ENCODE measurements at regions not wholly inside any gene's neighbourhood (a gene's known extent, or its start where the extent isn't known, plus 50 kb on each side); places are given as distances from the start of the nearest gene placed in this dataset.

DNA sequence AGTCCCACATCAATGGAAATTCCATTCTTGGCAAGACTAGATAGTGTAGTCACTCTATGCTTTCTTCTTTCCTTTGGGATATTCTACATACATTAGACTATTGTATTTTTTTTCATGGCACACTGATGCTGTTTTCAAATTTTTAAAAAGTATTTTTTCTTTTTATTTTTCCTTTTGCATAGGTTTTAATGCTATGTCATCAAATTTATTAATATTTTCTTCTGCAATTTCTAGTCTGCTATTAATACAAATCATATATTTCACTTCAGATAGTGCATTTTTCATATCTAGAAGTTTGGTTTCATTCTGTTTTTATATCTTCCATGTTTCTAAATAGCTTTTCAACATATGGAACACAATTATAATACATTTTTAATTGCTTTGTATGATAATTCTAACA is 2050.1 kb upstream of the PRR20A start:
- DNase-seq (ENCODE audit: low spot score) = no peak
- CTCF ChIA-PET (ENCODE audit: unreplicated experiment) = no interaction called here
- H3K4me3 ChIP-seq (ENCODE audit: low read depth, low read length, poor library complexity, severe bottlenecking) = no peak overlapping the region
- TF ChIP-seq EZH2phosphoT487 (IDR thresholded peaks at IDR 0.05; ENCODE audit: borderline replicate concordance, low read depth, low read length) = no peak
- TF ChIP-seq, protein P1, sequence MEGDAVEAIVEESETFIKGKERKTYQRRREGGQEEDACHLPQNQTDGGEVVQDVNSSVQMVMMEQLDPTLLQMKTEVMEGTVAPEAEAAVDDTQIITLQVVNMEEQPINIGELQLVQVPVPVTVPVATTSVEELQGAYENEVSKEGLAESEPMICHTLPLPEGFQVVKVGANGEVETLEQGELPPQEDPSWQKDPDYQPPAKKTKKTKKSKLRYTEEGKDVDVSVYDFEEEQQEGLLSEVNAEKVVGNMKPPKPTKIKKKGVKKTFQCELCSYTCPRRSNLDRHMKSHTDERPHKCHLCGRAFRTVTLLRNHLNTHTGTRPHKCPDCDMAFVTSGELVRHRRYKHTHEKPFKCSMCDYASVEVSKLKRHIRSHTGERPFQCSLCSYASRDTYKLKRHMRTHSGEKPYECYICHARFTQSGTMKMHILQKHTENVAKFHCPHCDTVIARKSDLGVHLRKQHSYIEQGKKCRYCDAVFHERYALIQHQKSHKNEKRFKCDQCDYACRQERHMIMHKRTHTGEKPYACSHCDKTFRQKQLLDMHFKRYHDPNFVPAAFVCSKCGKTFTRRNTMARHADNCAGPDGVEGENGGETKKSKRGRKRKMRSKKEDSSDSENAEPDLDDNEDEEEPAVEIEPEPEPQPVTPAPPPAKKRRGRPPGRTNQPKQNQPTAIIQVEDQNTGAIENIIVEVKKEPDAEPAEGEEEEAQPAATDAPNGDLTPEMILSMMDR (conservative IDR thresholded peaks at IDR 0.05; ENCODE audit: low read length) = no peak
- H2AFZ ChIP-seq (ENCODE audit: low read length) = no peak overlapping the region
- H3K36me3 ChIP-seq (ENCODE audit: insufficient read depth, low read length) = no peaks in the 10 kb centered on the region
- H3K9me3 ChIP-seq (ENCODE audit: low read length) = peaks cover 2% of the 10 kb centered on the region; the same call in 1 of the 2 replicates
- H3K79me2 ChIP-seq (ENCODE audit: insufficient read depth, low read depth, low read length) = no peaks in the 10 kb centered on the region
- intact Hi-C loops (cut with micrococcal nuclease; ENCODE audit: unreplicated experiment) = no loop called here
- no peak overlapping the region for H3K4me2 ChIP-seq (ENCODE audit: low read length)
- POLR2A ChIA-PET = no interaction called here
- no peaks in the 10 kb centered on the region for H3K4me1 ChIP-seq (ENCODE audit: insufficient read depth, low read length, poor library complexity, severe bottlenecking)
- no peaks in the 10 kb centered on the region for H3K9me2 ChIP-seq (ENCODE audit: insufficient read depth, low read length)
- no peak overlapping the region for H3K27ac ChIP-seq (ENCODE audit: low read depth, low read length, poor library complexity, severe bottlenecking)
- H4K20me1 ChIP-seq (ENCODE audit: insufficient read depth, low read length) = no peaks in the 10 kb centered on the region
- no TSS peak for BruUV-seq (replicated peaks)

DNA sequence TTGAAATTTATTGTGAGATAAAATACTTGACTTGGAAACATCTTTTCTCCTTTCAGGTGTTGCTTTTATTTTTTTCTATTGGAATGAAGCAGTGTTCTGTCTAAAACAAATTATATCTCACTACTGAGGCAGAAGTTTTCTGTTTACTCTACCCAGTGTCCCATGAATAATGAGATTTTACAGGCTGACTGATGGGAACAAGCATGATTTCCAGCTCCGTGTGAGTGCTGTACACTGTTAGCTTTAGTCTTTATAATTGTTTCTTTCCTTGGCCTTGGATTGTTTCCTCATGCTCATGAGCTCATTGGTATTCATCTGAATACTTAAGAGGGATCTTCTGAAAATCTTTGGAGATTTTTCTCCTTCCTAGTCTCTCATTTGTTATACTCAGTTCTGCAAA is 2049.5 kb upstream of the PRR20A start:
- no peaks in the 10 kb centered on the region for H4K20me1 ChIP-seq (ENCODE audit: insufficient read depth, low read length)
- TF ChIP-seq, protein P1 (conservative IDR thresholded peaks at IDR 0.05; ENCODE audit: low read length) = no peak
- no peak for TF ChIP-seq EZH2phosphoT487 (IDR thresholded peaks at IDR 0.05; ENCODE audit: borderline replicate concordance, low read depth, low read length)
- DNase-seq (ENCODE audit: low spot score) = no peak
- no peaks in the 10 kb centered on the region for H3K4me1 ChIP-seq (ENCODE audit: insufficient read depth, low read length, poor library complexity, severe bottlenecking)
- no peaks in the 10 kb centered on the region for H3K36me3 ChIP-seq (ENCODE audit: insufficient read depth, low read length)
- no peak overlapping the region for H3K4me3 ChIP-seq (ENCODE audit: low read depth, low read length, poor library complexity, severe bottlenecking)
- H2AFZ ChIP-seq (ENCODE audit: low read length) = no peak overlapping the region
- intact Hi-C loops (cut with micrococcal nuclease; ENCODE audit: unreplicated experiment) = no loop called here
- ChIA-PET CTCF (ENCODE audit: unreplicated experiment) (no interaction called here), POLR2A (no interaction called here)
- no peaks in the 10 kb centered on the region for H3K9me2 ChIP-seq (ENCODE audit: insufficient read depth, low read length)
- no TSS peak for BruUV-seq (replicated peaks)
- no peak overlapping the region for H3K27ac ChIP-seq (ENCODE audit: low read depth, low read length, poor library complexity, severe bottlenecking)
- H3K79me2 ChIP-seq (ENCODE audit: insufficient read depth, low read depth, low read length) = no peaks in the 10 kb centered on the region
- H3K4me2 ChIP-seq (ENCODE audit: low read length) = no peak overlapping the region
- peaks cover 2% of the 10 kb centered on the region; the same call in 1 of the 2 replicates for H3K9me3 ChIP-seq (ENCODE audit: low read length)

DNA sequence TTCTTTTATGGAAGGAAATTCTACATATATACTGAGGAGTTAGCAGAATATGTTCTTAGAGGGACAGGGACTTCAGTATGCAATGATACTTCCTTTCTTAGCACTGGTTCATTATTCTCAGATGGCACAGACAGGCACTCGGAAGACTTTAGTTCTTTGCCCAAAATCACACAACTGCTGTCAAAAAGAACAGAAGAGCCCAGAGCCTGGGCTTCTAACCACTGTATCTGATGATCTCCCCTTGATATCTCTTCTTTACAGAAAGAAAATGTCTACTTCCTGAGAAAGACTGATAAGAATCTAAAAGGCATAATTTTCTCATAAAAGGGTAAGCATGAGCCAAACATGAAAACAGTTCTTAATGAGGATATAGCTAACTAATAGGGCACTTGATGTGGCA is 2034.2 kb upstream of the PRR20A start:
- no peak for DNase-seq (ENCODE audit: low spot score)
- H2AFZ ChIP-seq (ENCODE audit: low read length) = no peak overlapping the region
- no peak overlapping the region for H3K4me3 ChIP-seq (ENCODE audit: low read depth, low read length, poor library complexity, severe bottlenecking)
- H3K27ac ChIP-seq (ENCODE audit: low read depth, low read length, poor library complexity, severe bottlenecking) = no peak overlapping the region
- no peaks in the 10 kb centered on the region for H3K4me1 ChIP-seq (ENCODE audit: insufficient read depth, low read length, poor library complexity, severe bottlenecking)
- BruUV-seq (replicated peaks) = no TSS peak
- H3K9me3 ChIP-seq (ENCODE audit: low read length) = no peaks in the 10 kb centered on the region
- ChIA-PET POLR2A (no interaction called here), CTCF (ENCODE audit: unreplicated experiment) (no interaction called here)
- TF ChIP-seq EZH2phosphoT487 (IDR thresholded peaks at IDR 0.05; ENCODE audit: borderline replicate concordance, low read depth, low read length) = no peak
- TF ChIP-seq, protein P1 (conservative IDR thresholded peaks at IDR 0.05; ENCODE audit: low read length) = no peak
- H3K9me2 ChIP-seq (ENCODE audit: insufficient read depth, low read length) = no peaks in the 10 kb centered on the region
- no peak overlapping the region for H3K4me2 ChIP-seq (ENCODE audit: low read length)
- H3K36me3 ChIP-seq (ENCODE audit: insufficient read depth, low read length) = no peaks in the 10 kb centered on the region
- H4K20me1 ChIP-seq (ENCODE audit: insufficient read depth, low read length) = no peaks in the 10 kb centered on the region
- no peaks in the 10 kb centered on the region for H3K79me2 ChIP-seq (ENCODE audit: insufficient read depth, low read depth, low read length)
- intact Hi-C loops (cut with micrococcal nuclease; ENCODE audit: unreplicated experiment) = no loop called here
